Vagina (tissue), 2 donors: ENCODE measurements at regions not wholly inside any gene's neighbourhood (a gene's known extent, or its start where the extent isn't known, plus 50 kb on each side); places are given as distances from the start of the nearest gene placed in this dataset.

Source experiments
- DNase-seq, 2 donors: peaks; one replicate each; pipeline ENCODE4 v3.0.0-alpha.2; 2017; ENCODE audit errors: extremely low spot score in 2 of 2
- H3K27ac ChIP-seq: fragments of 200-600 bp; sonication (generic); one replicate; pipeline ENCODE4 v1.5.1; 2019
- H3K27me3 ChIP-seq: fragments of 200-600 bp; sonication (generic); one replicate; pipeline ENCODE4 v1.5.1; 2019
- H3K36me3 ChIP-seq, 2 donors: fragments of 200-600 bp; sonication (generic); one replicate each; pipeline ENCODE4 v1.5.1; 2017 to 2019
- H3K4me1 ChIP-seq: fragments of 200-600 bp; sonication (generic); one replicate; pipeline ENCODE4 v1.5.1; 2019
- H3K4me3 ChIP-seq, 2 donors: fragments of 200-600 bp; sonication (generic); 1 replicate in 1 of 2; 2 replicates in 1 of 2; pipeline ENCODE4 v1.5.1; 2016 to 2019
- H3K9me3 ChIP-seq: fragments of 200-600 bp; sonication (generic); one replicate; pipeline ENCODE4 v1.5.1; 2019
- POLR2A ChIP-seq, 2 donors: fragments of 450-650 bp; IDR thresholded peaks; one replicate each; pipeline ENCODE4 v1.6.1; 2017; ENCODE audit warnings: antibody characterized with exemption in 2 of 2, mild to moderate bottlenecking in 2 of 2, moderate library complexity in 2 of 2
- POLR2AphosphoS5 ChIP-seq, 2 donors: sonication (generic); formaldehyde crosslinking; IDR thresholded peaks; one replicate each; pipeline ENCODE4 v1.9.0; 2017; ENCODE audit warnings: antibody characterized with exemption in 2 of 2, mild to moderate bottlenecking in 2 of 2, low read depth in 1 of 2; ENCODE audit not compliant: insufficient read depth in 1 of 2
- intact Hi-C: fragments of 100-400 bp; cut with DNase I; formaldehyde crosslinking; loops from one replicate; pipeline ENCODE4 v1.15.1; 2023
- TF ChIP-seq, protein P1 (sequence below), 3 experiments: fragments of 450-650 bp in 2 of 3; fragments of 200-600 bp in 1 of 3; sonication (generic) in 1 of 3; IDR thresholded peaks; one replicate each; pipeline ENCODE4 v1.5.1; 2017 to 2019; ENCODE audit warnings: antibody characterized with exemption in 3 of 3, mild to moderate bottlenecking in 2 of 3, moderate library complexity in 2 of 3

DNA sequence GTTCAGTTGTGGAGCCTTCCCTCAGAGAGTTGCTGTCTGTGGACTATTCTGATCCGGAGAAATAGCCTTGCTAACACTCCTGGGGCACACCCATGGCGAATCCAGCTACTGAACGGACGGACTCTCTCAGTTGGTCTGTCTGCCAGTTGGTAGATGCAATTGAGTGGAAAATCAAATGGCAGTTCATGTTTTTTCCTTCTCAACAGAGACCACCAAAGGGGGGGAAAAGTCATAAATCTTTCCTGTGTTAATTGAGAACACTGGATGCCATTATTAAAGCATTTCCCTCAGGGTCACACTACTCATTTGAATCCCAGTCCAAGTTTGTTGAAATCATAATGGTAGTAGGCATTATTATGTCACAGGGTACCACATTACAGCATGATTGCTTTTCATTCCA is 354.3 kb upstream of the FAR2 start:
- Histone ChIP-seq H3K4me3 (no peak overlapping the region), H3K27me3 (no peaks in the 10 kb centered on the region), H3K36me3 (no peaks in the 10 kb centered on the region), H3K27ac (no peak overlapping the region), H3K9me3 (no peaks in the 10 kb centered on the region), H3K4me1 (peaks cover 14% of the 10 kb centered on the region)
- intact Hi-C loops: no loop called here
- DNase-seq: no peak
- TF ChIP-seq POLR2AphosphoS5 (IDR thresholded peaks at IDR 0.05; ENCODE audit: insufficient read depth in 1 of 2, low read depth in 1 of 2): no peak
- no peak for TF ChIP-seq POLR2A (IDR thresholded peaks at IDR 0.05)
- TF ChIP-seq, protein P1, sequence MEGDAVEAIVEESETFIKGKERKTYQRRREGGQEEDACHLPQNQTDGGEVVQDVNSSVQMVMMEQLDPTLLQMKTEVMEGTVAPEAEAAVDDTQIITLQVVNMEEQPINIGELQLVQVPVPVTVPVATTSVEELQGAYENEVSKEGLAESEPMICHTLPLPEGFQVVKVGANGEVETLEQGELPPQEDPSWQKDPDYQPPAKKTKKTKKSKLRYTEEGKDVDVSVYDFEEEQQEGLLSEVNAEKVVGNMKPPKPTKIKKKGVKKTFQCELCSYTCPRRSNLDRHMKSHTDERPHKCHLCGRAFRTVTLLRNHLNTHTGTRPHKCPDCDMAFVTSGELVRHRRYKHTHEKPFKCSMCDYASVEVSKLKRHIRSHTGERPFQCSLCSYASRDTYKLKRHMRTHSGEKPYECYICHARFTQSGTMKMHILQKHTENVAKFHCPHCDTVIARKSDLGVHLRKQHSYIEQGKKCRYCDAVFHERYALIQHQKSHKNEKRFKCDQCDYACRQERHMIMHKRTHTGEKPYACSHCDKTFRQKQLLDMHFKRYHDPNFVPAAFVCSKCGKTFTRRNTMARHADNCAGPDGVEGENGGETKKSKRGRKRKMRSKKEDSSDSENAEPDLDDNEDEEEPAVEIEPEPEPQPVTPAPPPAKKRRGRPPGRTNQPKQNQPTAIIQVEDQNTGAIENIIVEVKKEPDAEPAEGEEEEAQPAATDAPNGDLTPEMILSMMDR (IDR thresholded peaks at IDR 0.05): no peak

DNA sequence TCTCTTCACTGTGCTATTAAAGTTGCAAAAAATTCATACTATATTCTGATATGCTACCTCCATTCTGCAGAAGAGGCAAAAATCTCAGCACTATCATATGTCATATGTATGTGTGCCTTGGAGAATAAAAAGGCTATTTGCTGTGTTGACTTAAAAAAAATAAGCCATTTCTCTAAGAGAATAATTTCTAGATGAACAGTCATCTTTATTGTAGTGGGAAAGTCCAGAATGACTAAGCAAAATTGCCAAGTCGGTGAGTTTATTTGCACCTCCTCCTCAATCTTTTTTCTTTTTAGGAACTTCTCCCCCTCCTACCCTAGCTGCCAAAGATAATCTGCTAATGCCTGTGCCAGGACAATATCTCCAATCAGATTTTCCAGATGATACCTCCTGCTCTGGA is 353.8 kb upstream of the FAR2 start:
- intact Hi-C loops: no loop called here
- Histone ChIP-seq H3K9me3 (no peaks in the 10 kb centered on the region), H3K4me3 (no peak overlapping the region), H3K27me3 (no peaks in the 10 kb centered on the region), H3K36me3 (no peaks in the 10 kb centered on the region), H3K27ac (no peak overlapping the region), H3K4me1 (peaks cover 16% of the 10 kb centered on the region)
- DNase-seq: no peak
- TF ChIP-seq, protein P1 (IDR thresholded peaks at IDR 0.05): no peak
- TF ChIP-seq POLR2AphosphoS5 (IDR thresholded peaks at IDR 0.05; ENCODE audit: insufficient read depth in 1 of 2, low read depth in 1 of 2) (no peak), POLR2A (IDR thresholded peaks at IDR 0.05) (no peak)

DNA sequence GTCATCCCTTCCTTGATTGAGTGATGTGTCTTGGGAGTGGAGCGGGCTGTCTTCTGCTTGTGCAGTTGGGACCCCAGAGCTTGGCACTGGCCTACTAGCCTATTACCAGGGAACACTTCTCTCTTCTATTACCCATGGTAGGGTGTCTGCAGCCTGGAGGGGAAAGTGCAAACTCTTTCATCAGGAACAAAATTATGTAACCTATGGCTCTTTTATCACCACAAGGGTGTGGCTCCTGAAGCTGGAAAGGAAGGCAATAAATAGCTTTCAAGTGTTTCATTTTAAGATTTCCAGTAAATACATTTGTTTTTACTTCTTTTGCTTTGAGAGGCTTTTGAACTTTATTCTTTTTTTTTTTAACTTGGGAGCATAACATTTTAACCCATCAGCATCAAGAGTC is 349.7 kb upstream of the FAR2 start:
- no peak overlapping the region for H3K27ac ChIP-seq
- no peak overlapping the region for H3K4me3 ChIP-seq
- no peaks in the 10 kb centered on the region for H3K27me3 ChIP-seq

DNA sequence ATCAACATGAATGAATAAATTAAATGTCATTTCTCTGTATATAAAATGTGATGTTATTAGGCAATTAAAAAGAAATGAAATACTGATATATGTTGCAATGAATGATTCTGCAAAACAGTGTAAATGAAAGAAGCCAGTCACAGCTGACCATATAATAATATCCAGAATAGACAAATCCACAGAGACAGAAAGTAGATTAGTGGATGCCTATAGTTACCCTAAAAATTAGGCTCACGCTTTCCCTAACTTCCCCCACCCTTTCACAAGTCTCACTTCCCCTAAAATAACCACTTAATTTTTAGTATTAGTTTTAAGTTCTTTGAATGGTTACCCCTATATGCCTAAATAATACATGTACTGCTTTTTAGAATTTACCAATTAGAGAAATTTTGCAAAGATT is 348.9 kb upstream of the FAR2 start:
- Histone ChIP-seq H3K4me3 (no peak overlapping the region), H3K36me3 (no peaks in the 10 kb centered on the region), H3K27me3 (no peaks in the 10 kb centered on the region), H3K9me3 (no peaks in the 10 kb centered on the region), H3K4me1 (peaks cover 10% of the 10 kb centered on the region), H3K27ac (no peak overlapping the region)
- no peak for DNase-seq
- TF ChIP-seq, protein P1 (IDR thresholded peaks at IDR 0.05): no peak
- TF ChIP-seq POLR2A (IDR thresholded peaks at IDR 0.05) (no peak), POLR2AphosphoS5 (IDR thresholded peaks at IDR 0.05; ENCODE audit: insufficient read depth in 1 of 2, low read depth in 1 of 2) (no peak)
- intact Hi-C loops: no loop called here

More for the DNA sequence above, 349.7 kb upstream of the FAR2 start:
- Histone ChIP-seq H3K4me1 (peaks cover 10% of the 10 kb centered on the region), H3K36me3 (no peaks in the 10 kb centered on the region), H3K9me3 (no peaks in the 10 kb centered on the region)
- intact Hi-C loops: no loop called here
- TF ChIP-seq POLR2A (IDR thresholded peaks at IDR 0.05): no peak
- TF ChIP-seq, protein P1 (IDR thresholded peaks at IDR 0.05): no peak
- TF ChIP-seq POLR2AphosphoS5 (IDR thresholded peaks at IDR 0.05; ENCODE audit: insufficient read depth in 1 of 2, low read depth in 1 of 2): no peak
- DNase-seq: no peak

DNA sequence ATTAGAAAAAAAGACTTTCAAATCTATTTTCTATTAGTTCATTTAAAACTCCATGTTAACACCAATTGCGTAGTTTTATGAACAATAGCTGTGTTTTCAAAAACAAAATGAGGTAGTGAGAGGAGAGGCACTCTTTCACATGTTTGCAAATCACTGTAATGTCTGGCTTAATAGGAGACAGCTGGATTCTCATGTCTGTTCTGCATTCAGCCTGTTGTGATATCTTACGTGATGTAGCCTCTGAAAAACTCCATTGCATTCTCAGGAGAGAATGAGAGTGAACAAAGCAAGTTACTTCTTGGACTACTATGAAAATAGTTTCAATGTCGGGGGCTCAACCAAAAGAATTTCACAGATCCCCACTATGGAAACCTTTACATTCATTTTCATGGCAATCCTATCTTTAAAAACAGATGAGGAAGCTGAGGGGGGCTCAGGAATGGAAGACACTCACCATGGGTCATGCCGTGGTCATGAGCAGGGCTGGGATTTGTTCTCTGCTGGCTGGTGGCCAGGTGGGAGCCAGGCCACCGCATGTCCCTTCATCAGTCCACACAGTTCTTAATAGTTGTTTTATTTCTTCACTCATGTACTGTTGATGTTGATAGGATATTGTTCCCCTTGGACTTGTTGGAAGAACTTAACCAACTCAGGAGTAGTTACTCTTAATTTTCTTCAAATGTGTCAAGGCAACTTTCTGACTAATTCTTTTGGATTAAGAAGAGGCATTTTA is 346.2 kb upstream of the FAR2 start:
- Histone ChIP-seq H3K4me3 (no peak overlapping the region), H3K27ac (no peak overlapping the region), H3K9me3 (no peaks in the 10 kb centered on the region), H3K27me3 (no peaks in the 10 kb centered on the region), H3K36me3 (no peaks in the 10 kb centered on the region), H3K4me1 (peaks cover 10% of the 10 kb centered on the region)
- no peak for TF ChIP-seq POLR2A (IDR thresholded peaks at IDR 0.05)
- TF ChIP-seq, protein P1 (IDR thresholded peaks at IDR 0.05): no peak
- no peak for TF ChIP-seq POLR2AphosphoS5 (IDR thresholded peaks at IDR 0.05; ENCODE audit: insufficient read depth in 1 of 2, low read depth in 1 of 2)
- DNase-seq: no peak
- intact Hi-C loops: no loop called here
